GM19468 (cell line): ENCODE measurements at regions not wholly inside any gene's neighbourhood (a gene's known extent, or its start where the extent isn't known, plus 50 kb on each side); places are given as distances from the start of the nearest gene placed in this dataset.

ENCODE experiments used
- ATAC-seq: cut with Tn5 transposase; IDR thresholded peaks from one replicate; pipeline ENCODE4 v1.9.1; 2021; ENCODE audit warnings: mild to moderate bottlenecking, moderate library complexity, moderate number of reproducible peaks; ENCODE audit not compliant: unreplicated experiment; ENCODE audit errors: extremely low read depth

DNA sequence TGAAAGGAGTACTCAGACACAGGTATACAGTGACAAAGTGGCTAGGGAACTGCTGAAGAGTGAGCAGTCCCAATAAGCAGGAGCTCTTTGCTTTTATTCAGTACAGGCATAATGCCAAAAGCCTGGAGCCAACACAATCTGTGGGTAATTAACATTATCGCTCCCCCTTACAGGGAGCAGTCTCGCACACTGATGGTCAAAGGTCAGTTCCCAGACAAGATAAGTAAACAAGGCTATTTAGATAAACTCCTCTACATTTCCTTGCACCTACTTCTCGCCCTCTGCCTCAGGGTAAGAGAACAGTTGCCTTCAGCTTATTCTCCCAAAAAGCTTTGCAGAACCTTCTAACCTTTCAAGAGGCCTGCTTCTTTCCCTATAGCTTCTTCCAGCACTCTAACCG is 73.9 kb upstream of the TAF9B start:
- ATAC-seq: no peak

DNA sequence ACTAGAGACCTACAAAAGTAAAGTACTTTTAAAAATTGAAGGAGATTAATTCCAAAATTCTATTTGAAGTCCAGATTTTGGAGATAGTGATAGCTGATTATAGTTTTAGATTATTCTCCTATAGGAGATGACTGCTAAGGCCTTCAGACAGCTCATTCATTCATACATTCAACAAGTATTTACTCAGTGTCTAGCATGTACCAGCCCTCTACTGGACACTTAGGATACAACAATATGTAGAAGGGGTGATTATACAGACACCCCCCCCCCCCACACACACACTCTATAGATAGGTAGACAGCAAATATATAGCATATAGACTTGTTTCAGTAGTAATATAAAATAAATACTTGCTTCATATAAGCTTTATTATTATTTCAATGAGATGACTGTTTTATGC is 60.4 kb upstream of the TAF9B start:
- ATAC-seq: peak; percentile 73
